H1 (cell line): ENCODE measurements at regions not wholly inside any gene's neighbourhood (a gene's known extent, or its start where the extent isn't known, plus 50 kb on each side); places are given as distances from the start of the nearest gene placed in this dataset.

Experiments used
- CTCF ChIA-PET: fragments of 300-600 bp; sonication (Branson Sonifier 250); formaldehyde crosslinking; loops from one replicate; lab custom pipeline; 2021; ENCODE audit not compliant: partially characterized antibody; lab: Charles Lee
- POLR2A ChIA-PET: fragments of 300-600 bp; sonication (Branson Sonifier 250); formaldehyde crosslinking; loops from one replicate; lab custom pipeline; 2021; ENCODE audit warnings: inconsistent platforms; ENCODE audit not compliant: partially characterized antibody; lab: Charles Lee
- DNase-seq, 2 experiments: peaks; one replicate each; pipeline versions ENCODE4 v3.0.0 to v3.0.0-alpha.2; 2010 to 2022; ENCODE audit warnings: low spot score in 2 of 2, low read depth in 1 of 2, mixed read lengths in 1 of 2
- FAIRE-seq: peaks from 2 replicates; lab custom pipeline; 2011; peaks lifted over from hg19 to GRCh38; lab: Jason Lieb, UNC
- H2AFZ ChIP-seq: 2 replicates; pipeline ENCODE4 v1.8.1; 2012; ENCODE audit warnings: low read length, inconsistent platforms
- H2AK5ac ChIP-seq: 2 replicates; pipeline ENCODE4 v1.6.1; 2013; ENCODE audit warnings: low read depth, low read length
- H2BK120ac ChIP-seq: replicated peaks from 2 replicates; pipeline ENCODE3; 2013; ENCODE audit warnings: low read depth, low read length, inconsistent platforms
- H2BK12ac ChIP-seq: 2 replicates; pipeline ENCODE4 v1.6.1; 2013; ENCODE audit warnings: low read depth, low read length
- H2BK15ac ChIP-seq: 2 replicates; pipeline ENCODE4 v1.6.1; 2013; ENCODE audit warnings: low read length
- H2BK20ac ChIP-seq: 2 replicates; pipeline ENCODE4 v1.6.1; 2013; ENCODE audit warnings: low read length
- H2BK5ac ChIP-seq: 2 replicates; pipeline ENCODE4 v1.6.1; 2013; ENCODE audit warnings: low read depth, low read length
- H3K14ac ChIP-seq: 2 replicates; pipeline ENCODE4 v1.6.1; 2013; ENCODE audit warnings: inconsistent platforms; ENCODE audit not compliant: insufficient read length
- H3K18ac ChIP-seq: 2 replicates; pipeline ENCODE4 v1.6.1; 2013; ENCODE audit warnings: low read length; ENCODE audit errors: extremely low read depth
- H3K23ac ChIP-seq: 2 replicates; pipeline ENCODE4 v1.6.1; 2013; ENCODE audit warnings: inconsistent platforms; ENCODE audit not compliant: insufficient read length
- H3K23me2 ChIP-seq: 2 replicates; pipeline ENCODE4 v1.6.1; 2013; ENCODE audit warnings: low read depth, low read length
- H3K27ac ChIP-seq: 2 replicates; pipeline ENCODE4 v1.6.1; 2011; ENCODE audit warnings: low read depth, low read length, inconsistent platforms
- H3K27me3 ChIP-seq, 4 experiments: replicated peaks in 1 of 4; 1 replicate in 1 of 4; 2 replicates in 3 of 4; pipeline versions ENCODE4 v1.6.1 to v1.8.1; 2011 to 2013; ENCODE audit warnings: low read length in 3 of 4, mild to moderate bottlenecking in 3 of 4, inconsistent platforms in 2 of 4, mixed read lengths in 2 of 4, moderate library complexity in 1 of 4; ENCODE audit not compliant: control insufficient read depth in 3 of 4, insufficient read depth in 3 of 4; ENCODE audit errors: extremely low read depth in 1 of 4
- H3K36me3 ChIP-seq, 4 experiments: 2 replicates each; pipeline versions ENCODE4 v1.6.1 to v1.8.1; 2011 to 2013; ENCODE audit warnings: mild to moderate bottlenecking in 4 of 4, low read length in 3 of 4, moderate library complexity in 2 of 4, control low read depth in 1 of 4, inconsistent platforms in 1 of 4; ENCODE audit not compliant: insufficient read depth in 4 of 4, control insufficient read depth in 2 of 4
- H3K4ac ChIP-seq: replicated peaks from 2 replicates; pipeline ENCODE3; 2013; ENCODE audit warnings: low read length, low read depth, mixed read lengths, inconsistent platforms; ENCODE audit not compliant: insufficient read length
- H3K4me1 ChIP-seq, 4 experiments: replicated peaks in 1 of 4; 1 replicate in 1 of 4; 2 replicates in 3 of 4; pipeline versions ENCODE4 v1.6.1 to v1.8.1; 2011 to 2013; ENCODE audit warnings: low read length in 3 of 4, inconsistent platforms in 2 of 4, mixed read lengths in 1 of 4; ENCODE audit not compliant: insufficient read depth in 4 of 4, control insufficient read depth in 3 of 4
- H3K4me2 ChIP-seq, 2 experiments: 2 replicates each; pipeline versions ENCODE4 v1.6.1 to v1.8.1; 2011 to 2013; ENCODE audit warnings: low read depth in 2 of 2, low read length in 2 of 2, control low read depth in 1 of 2, inconsistent platforms in 1 of 2, mild to moderate bottlenecking in 1 of 2; ENCODE audit not compliant: insufficient read depth in 1 of 2
- H3K4me3 ChIP-seq, 4 experiments: fragments of 200-600, 300-600 bp in 1 of 4; sonication (generic), shearing (Covaris generic), sonication (Bioruptor Twin) in 1 of 4; 2 replicates each; pipeline versions ENCODE4 v1.5.1 to v1.8.1; 2011 to 2016; ENCODE audit warnings: low read length in 4 of 4, low read depth in 3 of 4, control low read depth in 2 of 4, inconsistent platforms in 2 of 4, mild to moderate bottlenecking in 2 of 4, mixed read lengths in 1 of 4, moderate library complexity in 1 of 4; ENCODE audit not compliant: insufficient read depth in 2 of 4; ENCODE audit errors: extremely low read depth in 1 of 4
- H3K56ac ChIP-seq: replicated peaks from 2 replicates; pipeline ENCODE3; 2013; ENCODE audit warnings: low read depth, mild to moderate bottlenecking, mixed read lengths, low read length, inconsistent platforms; ENCODE audit not compliant: insufficient read length
- H3K79me1 ChIP-seq: 2 replicates; pipeline ENCODE4 v1.6.1; 2013; ENCODE audit warnings: low read depth, low read length, control low read depth
- H3K79me2 ChIP-seq, 2 experiments: 2 replicates each; pipeline versions ENCODE4 v1.6.1 to v1.8.1; 2012 to 2013; ENCODE audit warnings: low read length in 2 of 2, mild to moderate bottlenecking in 2 of 2, inconsistent platforms in 1 of 2; ENCODE audit not compliant: insufficient read depth in 2 of 2, control insufficient read depth in 1 of 2
- H3K9ac ChIP-seq, 4 experiments: replicated peaks in 1 of 4; 1 replicate in 1 of 4; 2 replicates in 3 of 4; pipeline versions ENCODE4 v1.6.1 to v1.8.1; 2011 to 2013; ENCODE audit warnings: low read depth in 3 of 4, low read length in 3 of 4, control low read depth in 2 of 4, mild to moderate bottlenecking in 2 of 4, moderate library complexity in 2 of 4, inconsistent platforms in 1 of 4; ENCODE audit errors: extremely low read depth in 1 of 4
- H3K9me3 ChIP-seq, 2 experiments: 2 replicates each; pipeline versions ENCODE4 v1.6.1 to v1.8.1; 2012 to 2013; ENCODE audit warnings: mild to moderate bottlenecking in 2 of 2, moderate library complexity in 2 of 2, control low read depth in 1 of 2, inconsistent platforms in 1 of 2, low read depth in 1 of 2, low read length in 1 of 2, mixed read lengths in 1 of 2; ENCODE audit not compliant: insufficient read depth in 2 of 2
- H4K20me1 ChIP-seq, 2 experiments: replicated peaks in 1 of 2; 2 replicates each; pipeline versions ENCODE3 to v1.8.1; 2011 to 2013; ENCODE audit warnings: inconsistent platforms in 2 of 2, low read length in 2 of 2, mild to moderate bottlenecking in 1 of 2; ENCODE audit not compliant: insufficient read depth in 2 of 2, control insufficient read depth in 1 of 2
- H4K5ac ChIP-seq: 2 replicates; pipeline ENCODE4 v1.6.1; 2013; ENCODE audit warnings: low read length, low read depth, mixed read lengths, inconsistent platforms; ENCODE audit not compliant: insufficient read length
- H4K8ac ChIP-seq: 2 replicates; pipeline ENCODE4 v1.8.0; 2013; ENCODE audit warnings: mild to moderate bottlenecking, moderate library complexity, low read length, inconsistent platforms; ENCODE audit not compliant: insufficient read depth; ENCODE audit errors: extremely low read depth
- H4K91ac ChIP-seq: replicated peaks from 2 replicates; pipeline ENCODE3; 2013; ENCODE audit warnings: low read length, mixed read lengths, inconsistent platforms; ENCODE audit not compliant: insufficient read length
- CBX8 ChIP-seq: fragments of 300-800, 300-1000 bp; sonication (generic); IDR thresholded peaks from 2 replicates; pipeline ENCODE4 v1.7.1; 2016; ENCODE audit warnings: low read depth, low read length, borderline replicate concordance
- SAP30 ChIP-seq: fragments of 300-600 bp; sonication (generic); IDR thresholded peaks from 2 replicates; pipeline ENCODE4 v1.7.1; 2012; ENCODE audit warnings: low read length, moderate library complexity, mild to moderate bottlenecking, inconsistent platforms; ENCODE audit not compliant: insufficient read depth, insufficient replicate concordance
- WGBS, 2 experiments: shearing (Covaris generic) in 1 of 2; methylation state at CpG; one replicate each; pipeline versions ENCODE4 v1.1.6 to v1.1.7; 2013 to 2015; ENCODE audit warnings: low lambda C conversion rate in 2 of 2, mixed read lengths in 2 of 2, inconsistent platforms in 1 of 2, low coverage in 1 of 2, missing lambda C conversion rate in 1 of 2; ENCODE audit not compliant: insufficient replicate concordance in 2 of 2, insufficient coverage in 1 of 2, insufficient read length in 1 of 2; ENCODE audit errors: extremely low coverage in 1 of 2, missing lambda C conversion rate in 1 of 2; 5-methylcytosine and 5-hydroxymethylcytosine counted together

DNA sequence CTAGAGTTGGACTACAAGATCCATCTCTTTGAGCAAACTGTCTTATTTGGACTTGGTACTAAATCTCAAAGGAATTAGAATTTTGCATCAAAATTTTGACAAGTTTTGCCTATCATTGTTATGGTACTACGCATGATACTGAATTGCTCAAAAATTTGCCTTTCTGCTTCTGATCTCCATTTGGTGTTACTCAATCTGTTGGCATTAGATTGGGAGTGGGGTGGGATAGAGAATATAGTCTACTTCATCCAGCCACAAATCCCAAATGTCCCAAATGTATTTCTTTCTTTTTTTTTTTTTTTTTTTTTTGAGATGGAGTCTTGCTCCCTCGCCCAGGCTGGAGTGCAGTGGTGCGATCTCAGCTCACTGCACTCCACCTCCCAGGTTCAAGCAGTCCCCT, 204.8 kb downstream of the TANC2 start:
- H3K36me3 ChIP-seq = no peaks in the 10 kb centered on the region
- H3K23me2 ChIP-seq = no peaks in the 10 kb centered on the region
- DNase-seq = no peak
- no peak overlapping the region for H4K8ac ChIP-seq
- POLR2A ChIA-PET = interaction anchor here (1.3 kb wide), 1 partner anchor 12 kb away, joined by 4 read pairs; no protein-coding TSS in a partner anchor
- H2BK15ac ChIP-seq = no peak overlapping the region
- no peak overlapping the region for H2BK5ac ChIP-seq
- no peak overlapping the region for H3K4ac ChIP-seq
- H3K9me3 ChIP-seq = peaks cover 0 to 1% of the 10 kb centered on the region in 2 experiments; a peak in 1 of 4 replicates
- H3K23ac ChIP-seq = no peak overlapping the region
- no peak overlapping the region for H4K91ac ChIP-seq
- H3K18ac ChIP-seq = no peak overlapping the region
- H2BK20ac ChIP-seq = no peak overlapping the region
- no peak for FAIRE-seq
- WGBS, 2 experiments = 97% methylated on average over 3 of the region's 3 CpGs; no CpG with 5 or more reads in 1 of the 2 experiments
- no peak overlapping the region for H3K14ac ChIP-seq
- no peak overlapping the region for H3K4me2 ChIP-seq
- no peak overlapping the region for H3K56ac ChIP-seq
- no peak overlapping the region for H4K5ac ChIP-seq
- H2AFZ ChIP-seq = no peak overlapping the region
- no peaks in the 10 kb centered on the region for H3K27me3 ChIP-seq
- no peaks in the 10 kb centered on the region for H4K20me1 ChIP-seq
- H3K79me1 ChIP-seq = no peaks in the 10 kb centered on the region
- no peak overlapping the region for H2AK5ac ChIP-seq
- CTCF ChIA-PET = interaction anchor here (1.5 kb wide), 1 partner anchor 236 kb away, joined by 3 read pairs; no protein-coding TSS in a partner anchor
- H3K9ac ChIP-seq = no peak overlapping the region
- no peaks in the 10 kb centered on the region for H3K79me2 ChIP-seq
- H3K4me1 ChIP-seq = peaks cover 0 to 3% (median 0%) of the 10 kb centered on the region in 4 experiments; a peak in 1 of 7 replicates
- H2BK120ac ChIP-seq = no peak overlapping the region
- TF ChIP-seq CBX8 (no peak), SAP30 (no peak)
- H2BK12ac ChIP-seq = no peak overlapping the region
- no peak overlapping the region for H3K4me3 ChIP-seq
- no peak overlapping the region for H3K27ac ChIP-seq
